B cell (primary cell): ENCODE measurements at regions not wholly inside any gene's neighbourhood (a gene's known extent, or its start where the extent isn't known, plus 50 kb on each side); places are given as distances from the start of the nearest gene placed in this dataset.
"Not testable (repeated sequence)": the region's sequence is repeated elsewhere in the genome, so short reads cannot be mapped to it uniquely, and the experiment has no call there.

Source experiments
- ATAC-seq: fragments of 200-7000 bp; cut with Tn5 transposase; one replicate; pipeline ENCODE4 v1.10.0; 2021; ENCODE audit warnings: low read depth, mild to moderate bottlenecking, moderate number of reproducible peaks, moderate library complexity
- CTCF ChIA-PET: fragments of 350-600 bp; sonication (Branson Sonifier 250); formaldehyde crosslinking; loops from one replicate; lab custom pipeline; 2021; ENCODE audit warnings: antibody characterized with exemption, inconsistent platforms; lab: Charles Lee
- POLR2A ChIA-PET: fragments of 350-600 bp; sonication (Branson Sonifier 250); formaldehyde crosslinking; loops from one replicate; lab custom pipeline; 2021; ENCODE audit warnings: antibody characterized with exemption; lab: Charles Lee
- DNase-seq: peaks from one replicate; pipeline ENCODE4 v3.0.0; 2013
- H2AFZ ChIP-seq: 2 replicates; pipeline ENCODE4 v1.6.1; 2012; ENCODE audit warnings: mild to moderate bottlenecking, low read depth, low read length; ENCODE audit not compliant: insufficient read depth, poor library complexity, severe bottlenecking
- H3K27ac ChIP-seq, 2 donors: 1 replicate in 1 of 2; 2 replicates in 1 of 2; pipeline ENCODE4 v1.5.1; 2012 to 2013; ENCODE audit warnings: low read length in 2 of 2, mild to moderate bottlenecking in 2 of 2, moderate library complexity in 1 of 2
- H3K27me3 ChIP-seq, 4 experiments: fragments of 200-600 bp in 1 of 4; sonication (generic) in 1 of 4; replicated peaks in 1 of 4; 1 replicate in 2 of 4; 2 replicates in 2 of 4; pipeline versions ENCODE4 v1.6.1 to v1.7.0; 2013 to 2016; ENCODE audit warnings: low read length in 3 of 4, mild to moderate bottlenecking in 2 of 4, mixed read lengths in 1 of 4, moderate library complexity in 1 of 4; ENCODE audit not compliant: insufficient read depth in 4 of 4, control insufficient read depth in 3 of 4; ENCODE audit errors: control extremely low read depth in 1 of 4
- H3K36me3 ChIP-seq, 2 experiments: replicated peaks in 1 of 2; 1 replicate in 1 of 2; 2 replicates in 1 of 2; pipeline versions ENCODE4 v1.6.1 to v1.7.1; 2013; ENCODE audit warnings: low read length in 1 of 2; ENCODE audit not compliant: insufficient read depth in 2 of 2, control insufficient read depth in 1 of 2; ENCODE audit errors: control extremely low read depth in 1 of 2, extremely low read depth in 1 of 2
- H3K4me1 ChIP-seq, 2 donors: fragments of 200-600 bp in 1 of 2; sonication (generic) in 1 of 2; 1 replicate in 1 of 2; 2 replicates in 1 of 2; pipeline versions ENCODE4 v1.5.1 to v1.6.1; 2013 to 2017; ENCODE audit warnings: low read length in 2 of 2; ENCODE audit not compliant: control insufficient read depth in 2 of 2, insufficient read depth in 2 of 2
- H3K4me2 ChIP-seq: replicated peaks from 2 replicates; pipeline ENCODE3; 2012; ENCODE audit warnings: mild to moderate bottlenecking, low read depth, low read length; ENCODE audit not compliant: poor library complexity, severe bottlenecking
- H3K4me3 ChIP-seq, 5 experiments: fragments of 200-600 bp in 1 of 5; sonication (generic) in 1 of 5; 1 replicate in 3 of 5; 2 replicates in 2 of 5; pipeline versions ENCODE4 v1.5.1 to v1.7.0; 2011 to 2016; ENCODE audit warnings: low read length in 4 of 5, mild to moderate bottlenecking in 4 of 5, low read depth in 2 of 5, control low read depth in 1 of 5, moderate library complexity in 1 of 5; ENCODE audit not compliant: insufficient read depth in 1 of 5; ENCODE audit errors: control extremely low read depth in 1 of 5, extremely low read depth in 1 of 5
- H3K79me2 ChIP-seq: fragments of 200-600 bp; sonication (generic); one replicate; pipeline ENCODE4 v1.6.0; 2016; ENCODE audit warnings: low read length; ENCODE audit not compliant: control insufficient read depth, insufficient read depth
- H3K9ac ChIP-seq: fragments of 200-600 bp; sonication (generic); 2 replicates; pipeline ENCODE4 v1.6.1; 2017; ENCODE audit warnings: mild to moderate bottlenecking, low read length, moderate library complexity
- H3K9me3 ChIP-seq, 3 donors: one replicate each; pipeline versions ENCODE4 v1.6.1 to v1.7.1; 2013; ENCODE audit warnings: low read length in 2 of 3; ENCODE audit not compliant: control insufficient read depth in 2 of 3, insufficient read depth in 1 of 3; ENCODE audit errors: control extremely low read depth in 1 of 3
- H4K20me1 ChIP-seq: 2 replicates; pipeline ENCODE4 v1.6.0; 2012; ENCODE audit warnings: mild to moderate bottlenecking, low read length; ENCODE audit not compliant: insufficient read depth, control insufficient read depth, poor library complexity, severe bottlenecking
- H3K27ac Mint-ChIP-seq: one replicate; pipeline ENCODE4 v1.8.0; 2021; ENCODE audit warnings: mixed read lengths
- H3K27me3 Mint-ChIP-seq: one replicate; pipeline ENCODE4 v1.8.0; 2021; ENCODE audit warnings: mixed read lengths
- H3K4me1 Mint-ChIP-seq: one replicate; pipeline ENCODE4 v1.8.0; 2021; ENCODE audit warnings: mixed read lengths
- H3K4me3 Mint-ChIP-seq: one replicate; pipeline ENCODE4 v1.8.0; 2021; ENCODE audit warnings: mixed read lengths
- H3K9me3 Mint-ChIP-seq: one replicate; pipeline ENCODE4 v1.8.0; 2022; ENCODE audit warnings: mixed read lengths; ENCODE audit not compliant: insufficient read depth
- CTCF ChIP-seq: fragments of 200-600 bp; IDR thresholded peaks from one replicate; pipeline ENCODE4 v1.8.0; 2022; ENCODE audit warnings: antibody characterized with exemption, mild to moderate bottlenecking
- EZH2 ChIP-seq: IDR thresholded peaks from 2 replicates; pipeline ENCODE4 v1.6.1; 2012; ENCODE audit warnings: borderline replicate concordance, low read depth, mild to moderate bottlenecking, moderate library complexity, low read length; ENCODE audit not compliant: insufficient read depth, poor library complexity, severe bottlenecking
- WGBS: methylation state at CpG from one replicate; pipeline ENCODE4 v1.1.5; 2013; ENCODE audit warnings: missing lambda C conversion rate; ENCODE audit not compliant: insufficient coverage; 5-methylcytosine and 5-hydroxymethylcytosine counted together
- intact Hi-C: fragments of 100-400 bp; cut with micrococcal nuclease; formaldehyde crosslinking; loops from one replicate; pipeline ENCODE4 v1.10.0; 2022

- Histone ChIP-seq H3K79me2 (no peaks in the 10 kb centered on the region), H3K4me2 (no peak overlapping the region), H4K20me1 (no peaks in the 10 kb centered on the region), H3K4me3 (no peak overlapping the region), H2AFZ (no peak overlapping the region), H3K9ac (no peak overlapping the region), H3K4me1 (no peaks in the 10 kb centered on the region), H3K27ac (no peak overlapping the region), H3K9me3 (no peaks in the 10 kb centered on the region), H3K27me3 (no peaks in the 10 kb centered on the region), H3K36me3 (no peaks in the 10 kb centered on the region)
- no peak overlapping the region for H3K4me3 Mint-ChIP-seq
- intact Hi-C loops = no loop called here
- no peaks in the 10 kb centered on the region for H3K27me3 Mint-ChIP-seq
- ATAC-seq (no peak), DNase-seq (no peak)
- no peak for TF ChIP-seq CTCF
- TF ChIP-seq EZH2 = no peak
- POLR2A ChIA-PET = no interaction called here
- H3K4me1 Mint-ChIP-seq = no peaks in the 10 kb centered on the region
- no peaks in the 10 kb centered on the region for H3K9me3 Mint-ChIP-seq
- no peak overlapping the region for H3K27ac Mint-ChIP-seq
- CTCF ChIA-PET = no interaction called here
- WGBS = 7% methylated on average over 4 of the region's 4 CpGs
These were observed 1551.5 kb upstream of the SEL1L start for GRCh38 chr14:83085136-83085535.

- no peak overlapping the region for H3K27ac Mint-ChIP-seq
- Histone ChIP-seq H3K9ac (no peak overlapping the region), H3K4me3 (no peak overlapping the region), H3K9me3 (no peaks in the 10 kb centered on the region), H3K79me2 (no peaks in the 10 kb centered on the region), H3K4me1 (no peaks in the 10 kb centered on the region), H2AFZ (no peak overlapping the region), H3K36me3 (no peaks in the 10 kb centered on the region), H3K27me3 (no peaks in the 10 kb centered on the region), H3K4me2 (no peak overlapping the region), H4K20me1 (no peaks in the 10 kb centered on the region), H3K27ac (no peak overlapping the region)
- no peaks in the 10 kb centered on the region for H3K4me1 Mint-ChIP-seq
- no peak for ATAC-seq
- no peak for DNase-seq
- no peaks in the 10 kb centered on the region for H3K27me3 Mint-ChIP-seq
- WGBS = 50% methylated on average over 1 of the region's 1 CpG
- H3K4me3 Mint-ChIP-seq = no peak overlapping the region
- ChIA-PET CTCF (no interaction called here), POLR2A (no interaction called here)
- TF ChIP-seq CTCF (no peak), EZH2 (no peak)
- H3K9me3 Mint-ChIP-seq = no peaks in the 10 kb centered on the region
- intact Hi-C loops = no loop called here
These were observed 1552.1 kb upstream of the SEL1L start for GRCh38 chr14:83085725-83086124.

- intact Hi-C loops = not testable (repeated sequence)
These were observed 1558.6 kb upstream of the SEL1L start for GRCh38 chr14:83091991-83092956.

More at GRCh38 chr14:83091991-83092956, 1558.6 kb upstream of the SEL1L start:
- H3K4me2 ChIP-seq, H3K36me3 ChIP-seq, H3K9me3 Mint-ChIP-seq, H3K4me1 ChIP-seq, POLR2A ChIA-PET, H3K9ac ChIP-seq, H3K79me2 ChIP-seq, H3K27ac ChIP-seq, H4K20me1 ChIP-seq, H3K4me1 Mint-ChIP-seq, ATAC-seq, H3K4me3 Mint-ChIP-seq, DNase-seq, CTCF ChIA-PET, H3K9me3 ChIP-seq, H3K27me3 ChIP-seq, H3K4me3 ChIP-seq, H3K27ac Mint-ChIP-seq, H2AFZ ChIP-seq, H3K27me3 Mint-ChIP-seq: not testable (repeated sequence)
- WGBS = 89% methylated on average over 20 of the region's 47 CpGs
